ENCODE measurements at regions not wholly inside any gene's neighbourhood (a gene's known extent, or its start where the extent isn't known, plus 50 kb on each side); places are given as distances from the start of the nearest gene placed in this dataset.
"Not testable (repeated sequence)": the region's sequence is repeated elsewhere in the genome, so short reads cannot be mapped to it uniquely, and the experiment has no call there.

GRCh38 chr3:20427268-20427667 lies 241.3 kb upstream of the SGO1 start:
- not testable (repeated sequence) for TF ChIP-seq SP1 (IDR thresholded peaks at IDR 0.05); FOXK2 (IDR thresholded peaks at IDR 0.05); NFRKB (IDR thresholded peaks at IDR 0.05); BHLHE40 (IDR thresholded peaks at IDR 0.05; ENCODE audit: borderline replicate concordance); FOXA1 (IDR thresholded peaks at IDR 0.05)

Measured in HEK293T (cell line).